Epidermal melanocyte (primary cell): ENCODE measurements at regions not wholly inside any gene's neighbourhood (a gene's known extent, or its start where the extent isn't known, plus 50 kb on each side); places are given as distances from the start of the nearest gene placed in this dataset.

Experiments used
- DNase-seq: peaks from one replicate; pipeline ENCODE4 v3.0.0; 2011; ENCODE audit warnings: low spot score; ENCODE audit not compliant: insufficient read length

DNA sequence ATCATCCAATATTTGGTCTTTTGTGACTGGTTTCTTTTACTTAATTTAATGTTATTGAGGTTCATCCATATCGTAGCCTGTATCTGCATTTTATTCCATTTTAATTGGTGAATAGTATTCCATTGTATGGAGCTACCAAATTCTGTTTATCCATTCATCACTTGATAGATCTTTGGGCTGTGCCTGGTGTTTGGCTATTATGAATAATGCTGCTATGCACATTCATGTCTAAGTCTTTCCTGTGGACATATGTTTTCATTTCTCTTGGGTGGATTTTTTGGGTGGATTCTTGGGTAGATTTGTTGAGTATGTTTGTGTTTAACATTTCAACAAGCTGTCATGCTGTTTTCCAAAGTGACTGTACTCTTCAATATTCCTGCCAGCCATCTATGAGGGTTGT is 52.5 kb upstream of the NEDD4L start:
- DNase-seq = no peak

GRCh38 chr18:57989536-57989935 is 54.5 kb upstream of the NEDD4L start:
- no peak for DNase-seq

GRCh38 chr18:57984490-57985115 is 59.4 kb upstream of the NEDD4L start:
- DNase-seq = no peak

GRCh38 chr18:57983965-57984364 is 60.1 kb upstream of the NEDD4L start:
- DNase-seq = no peak

DNA sequence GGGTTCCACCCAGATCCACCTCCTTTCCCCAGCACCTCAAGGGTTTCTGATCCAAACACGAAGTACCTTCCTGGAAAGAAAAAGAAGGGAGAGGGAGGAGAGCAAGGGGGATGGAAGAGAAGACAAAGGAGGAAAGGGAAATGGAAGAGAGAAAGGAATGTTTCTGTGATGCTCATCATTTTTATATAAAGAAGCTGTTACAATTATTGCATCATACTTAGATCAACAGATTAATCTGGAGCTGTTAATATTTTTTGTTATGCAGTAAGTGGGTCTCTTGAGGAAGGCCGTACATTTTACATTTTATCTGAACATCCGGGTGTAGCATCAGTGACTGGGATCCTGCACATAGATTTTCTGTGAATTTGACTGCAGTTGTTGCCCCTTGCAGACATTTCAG is 60.6 kb upstream of the NEDD4L start:
- no peak for DNase-seq

DNA sequence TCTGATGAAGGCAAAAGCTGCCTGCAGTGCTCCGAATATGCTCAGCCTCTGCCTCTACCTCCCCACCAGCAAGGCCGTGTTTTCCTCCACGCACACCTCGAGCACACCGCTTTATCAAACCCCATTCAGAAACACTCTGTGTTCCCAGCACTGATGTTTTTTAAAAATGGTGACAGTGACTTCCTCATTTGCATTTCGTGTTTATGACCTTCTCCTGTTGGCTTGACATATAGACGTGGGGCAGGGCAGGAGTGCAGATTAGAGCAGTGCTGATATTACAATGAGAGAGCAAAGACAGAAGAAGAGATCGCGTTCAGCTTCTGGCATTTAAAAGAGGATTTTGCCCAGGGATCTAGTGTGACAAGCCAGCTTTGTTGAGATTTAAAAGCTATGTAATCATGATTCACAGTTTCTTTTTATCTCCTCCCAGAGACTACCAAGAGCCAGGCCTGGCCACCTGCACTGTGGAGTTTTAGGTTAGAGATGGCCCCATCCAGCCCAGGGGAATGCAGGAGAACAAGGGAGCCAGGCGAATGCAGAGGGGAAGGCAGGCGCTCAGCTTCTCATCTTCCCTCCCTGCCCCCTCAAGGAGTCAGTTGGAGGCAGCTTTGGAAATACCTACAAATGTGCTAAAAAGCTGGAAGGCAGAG is 61.5 kb upstream of the NEDD4L start:
- no peak for DNase-seq

DNA sequence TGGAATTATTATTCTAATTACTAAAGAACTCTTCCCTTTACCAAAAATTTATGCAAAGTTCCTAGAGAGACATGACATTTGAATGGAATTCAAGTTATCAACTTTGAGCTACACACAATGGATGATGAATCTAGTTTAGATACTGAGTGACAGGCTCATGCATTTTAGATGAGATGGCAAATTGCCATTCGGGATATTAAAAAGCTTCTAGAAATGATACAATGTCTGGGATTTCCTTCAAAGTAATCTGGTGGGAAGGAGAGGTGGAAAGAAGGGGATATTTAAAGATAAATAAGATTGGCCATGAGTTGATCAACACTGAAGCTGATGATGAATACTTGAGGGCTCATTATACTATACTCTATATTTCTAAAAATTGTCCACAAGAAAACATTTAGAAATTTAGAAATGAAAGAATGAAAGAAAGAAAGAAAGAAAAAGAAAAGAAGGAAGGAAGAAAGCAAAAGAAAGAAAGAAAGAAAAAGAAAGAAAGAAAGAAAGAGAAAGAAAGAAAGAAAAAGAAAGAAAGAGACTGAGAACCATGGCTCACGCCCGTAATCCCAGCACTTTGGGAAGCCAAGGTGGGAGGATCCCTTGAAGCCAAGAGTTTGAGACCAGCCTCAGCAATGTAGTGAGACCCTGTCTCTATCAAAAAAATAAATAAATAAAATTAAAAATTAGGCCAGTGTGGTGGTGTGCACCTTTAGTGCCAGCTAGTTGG is 62.6 kb upstream of the NEDD4L start:
- DNase-seq = no peak

- no peak for DNase-seq
These were observed 63.3 kb upstream of the NEDD4L start for GRCh38 chr18:57980573-57981307.

DNA sequence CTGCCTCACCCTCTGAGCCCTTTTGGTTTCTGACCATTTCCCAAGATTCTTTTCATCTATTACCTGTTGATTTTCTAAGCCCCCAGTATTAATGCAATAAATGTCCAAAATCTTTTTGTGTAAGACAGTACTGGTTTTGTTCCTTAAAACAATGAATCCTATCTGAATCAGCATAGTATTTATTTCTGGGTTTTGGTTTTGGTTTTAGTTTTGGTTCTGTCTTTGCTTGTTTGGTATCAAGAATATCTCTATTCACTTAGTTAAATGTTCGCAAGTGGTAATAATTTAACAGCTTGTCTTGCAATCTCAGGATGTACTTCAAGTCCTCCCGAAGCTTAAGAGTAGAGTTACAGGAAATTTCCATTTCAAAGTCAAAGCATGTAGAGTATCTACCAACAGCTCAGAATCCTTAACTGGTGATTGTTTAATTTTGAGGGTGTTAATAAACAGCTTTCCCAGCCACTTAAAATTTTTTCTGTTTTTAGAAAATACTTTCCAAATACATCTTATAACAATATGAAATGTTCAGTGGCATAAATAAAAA is 67.7 kb upstream of the NEDD4L start:
- no peak for DNase-seq

GRCh38 chr18:57975805-57976204 is 68.2 kb upstream of the NEDD4L start:
- no peak for DNase-seq

DNA sequence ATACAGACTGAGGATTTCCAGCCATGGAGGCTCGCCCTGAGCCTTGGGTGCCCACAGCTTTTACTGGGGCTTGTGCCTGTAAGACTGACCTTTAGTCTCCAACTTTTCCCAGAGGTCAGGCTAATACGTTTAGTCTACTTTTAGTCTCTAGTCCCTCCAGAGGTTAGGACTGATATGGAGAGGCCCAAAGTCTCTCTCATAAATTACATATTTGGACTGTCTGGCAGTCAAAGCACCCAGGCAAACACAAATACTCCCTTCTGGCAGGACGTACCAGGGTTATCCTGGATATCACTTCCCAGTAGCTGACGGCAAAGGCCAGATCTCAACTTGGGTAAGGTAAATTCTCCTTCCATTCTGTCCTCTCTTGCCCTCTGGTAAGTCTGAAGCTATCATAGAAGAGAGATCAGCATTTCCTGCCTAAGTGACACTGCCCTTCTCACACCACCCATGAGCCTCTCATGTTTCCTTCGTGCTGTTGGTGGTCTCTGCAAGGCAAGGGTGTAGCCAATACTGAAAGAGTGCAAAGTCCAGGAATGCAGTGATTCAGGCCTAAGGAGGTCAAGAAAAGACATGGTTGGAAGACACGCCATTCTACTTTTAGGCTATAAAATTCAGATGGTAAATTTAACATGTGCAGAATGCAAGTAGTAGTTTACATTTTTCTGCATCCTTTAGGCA is 69.3 kb upstream of the NEDD4L start:
- DNase-seq = no peak

- DNase-seq = no peak
These were observed 70.1 kb upstream of the NEDD4L start for GRCh38 chr18:57973889-57974288.

GRCh38 chr18:57970356-57971095 is 73.5 kb upstream of the NEDD4L start:
- DNase-seq = no peak

DNA sequence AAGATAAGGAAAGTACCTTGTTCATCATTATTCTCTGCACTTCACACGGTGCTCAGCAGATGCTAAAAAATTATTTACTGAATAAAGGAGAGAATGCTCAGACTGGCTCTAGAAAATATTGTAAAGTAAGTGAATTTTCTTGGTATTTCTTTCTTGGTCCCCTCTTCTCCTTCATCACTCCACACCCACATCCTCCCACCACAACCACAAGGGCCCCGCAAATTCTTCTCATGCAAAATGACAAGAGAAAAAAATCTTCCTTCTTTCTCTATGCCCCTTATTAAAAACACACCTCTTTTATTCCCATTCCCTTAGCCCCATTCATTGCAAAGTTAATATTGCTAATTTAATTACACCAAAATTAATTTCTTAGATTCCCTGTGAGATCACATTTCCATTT is 74.2 kb upstream of the NEDD4L start:
- DNase-seq = no peak

- DNase-seq = no peak
These were observed 78.8 kb upstream of the NEDD4L start for GRCh38 chr18:57965246-57965645.

DNA sequence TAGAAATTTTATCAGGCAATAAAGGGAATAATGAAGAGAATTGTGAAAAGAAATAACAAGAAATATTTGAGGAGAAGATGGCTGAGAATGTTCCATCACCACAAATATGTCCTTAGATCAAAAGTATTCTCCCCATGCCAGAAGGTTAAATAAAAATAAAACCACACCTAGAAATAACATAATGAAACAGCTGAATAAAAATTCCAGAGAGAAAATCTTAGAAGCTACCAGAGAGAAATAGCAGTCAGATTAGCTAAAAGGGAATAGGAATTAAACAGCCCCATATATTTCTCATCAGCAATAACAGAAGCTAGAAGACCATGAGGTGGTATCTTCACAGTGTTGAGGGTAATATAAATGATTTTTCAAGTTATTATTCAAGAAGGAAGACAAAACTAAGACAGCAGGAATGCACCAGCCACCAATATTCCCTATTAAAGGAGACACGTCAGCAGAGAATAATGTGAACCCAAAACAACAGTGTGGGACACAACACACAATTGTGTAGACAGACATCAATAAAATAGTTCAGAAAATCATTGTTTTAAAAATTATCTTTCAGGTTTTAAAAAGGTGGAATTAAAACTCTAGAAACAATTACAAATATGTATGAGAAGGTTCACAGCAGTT is 82.0 kb upstream of the NEDD4L start:
- no peak for DNase-seq

DNA sequence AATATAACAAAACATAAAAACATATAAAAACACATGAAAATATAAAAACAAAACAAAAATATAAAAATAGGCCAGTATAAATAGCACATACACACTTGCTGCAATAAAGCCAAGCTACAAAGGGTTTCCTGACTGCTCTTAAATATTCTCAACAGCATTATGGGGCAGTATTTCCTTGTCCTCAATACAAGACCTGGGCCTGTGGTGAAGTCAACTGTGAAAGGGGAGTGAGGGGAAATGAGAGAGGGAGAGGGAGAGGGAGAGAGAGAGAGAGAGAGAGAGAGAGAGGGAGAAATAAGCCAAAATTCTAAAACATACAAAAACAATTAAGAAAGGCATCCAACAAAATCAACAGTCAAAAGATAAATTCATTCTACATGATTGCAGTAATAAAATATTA is 82.6 kb upstream of the NEDD4L start:
- no peak for DNase-seq

DNA sequence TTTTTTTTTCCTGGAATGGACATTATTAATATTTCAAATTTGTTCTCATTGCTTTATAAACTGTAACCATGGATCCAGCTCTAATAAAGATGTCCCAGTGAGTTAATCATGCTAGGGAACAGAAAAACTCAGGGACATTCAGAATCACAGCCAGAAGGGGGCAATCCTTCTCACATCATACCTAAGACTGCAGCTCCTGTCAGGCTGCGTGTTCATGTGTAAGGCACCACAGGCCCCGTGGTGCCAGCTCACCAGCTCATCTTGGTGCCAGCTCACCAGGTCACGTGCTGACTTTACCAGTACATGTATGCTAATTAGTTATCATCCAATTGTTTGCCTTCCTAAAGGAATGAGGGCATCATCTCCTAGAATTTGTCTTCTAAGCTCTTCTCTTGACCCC is 84.7 kb upstream of the NEDD4L start:
- peak; percentile 29 for DNase-seq

GRCh38 chr18:57957210-57957609 is 86.8 kb upstream of the NEDD4L start:
- no peak for DNase-seq

DNA sequence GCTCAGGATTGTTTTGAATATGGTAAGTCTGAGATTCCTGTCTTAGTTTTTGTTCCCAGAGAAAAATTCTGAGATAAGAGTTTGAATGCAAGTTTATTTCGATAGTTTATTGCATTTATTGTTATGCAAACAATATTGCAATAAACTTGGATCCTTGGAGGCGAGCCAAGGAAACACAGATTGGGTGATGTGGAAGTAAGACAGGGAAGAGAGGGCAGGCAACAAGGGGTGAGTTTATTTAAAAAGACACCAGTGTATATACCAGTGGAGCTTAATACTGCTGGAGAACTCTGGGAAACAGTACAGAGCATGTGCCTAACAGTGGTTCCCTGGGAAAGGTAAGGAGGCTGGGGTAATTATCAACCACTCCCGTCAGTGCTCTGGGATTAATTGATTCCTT is 87.5 kb upstream of the NEDD4L start:
- no peak for DNase-seq
